ENCODE measurements at regions not wholly inside any gene's neighbourhood (a gene's known extent, or its start where the extent isn't known, plus 50 kb on each side); places are given as distances from the start of the nearest gene placed in this dataset.
A peak's percentile ranks its signal among the peaks of the same experiment; 100 is the strongest.

- DNase-seq, result no peak
These were observed 385.5 kb downstream of the HDGFL1 start for GRCh38 chr6:22954749-22955385.

- no peak for DNase-seq
These were observed 386.8 kb downstream of the HDGFL1 start for GRCh38 chr6:22956029-22956681.

GRCh38 chr6:22958677-22959076, 389.3 kb downstream of the HDGFL1 start:
- DNase-seq, result no peak

GRCh38 chr6:22959571-22959970, 390.2 kb downstream of the HDGFL1 start:
- no peak for DNase-seq

- DNase-seq, result no peak
These were observed 395.0 kb downstream of the HDGFL1 start for GRCh38 chr6:22964334-22964733.

- peak; percentile 4 to 32 for DNase-seq
These were observed 396.5 kb downstream of the HDGFL1 start for GRCh38 chr6:22965889-22966288.

GRCh38 chr6:22966691-22967422, 397.5 kb downstream of the HDGFL1 start:
- DNase-seq, result no peak

GRCh38 chr6:22970004-22970403, 400.6 kb downstream of the HDGFL1 start:
- DNase-seq, result no peak

GRCh38 chr6:22972771-22973170, 403.4 kb downstream of the HDGFL1 start:
- no peak for DNase-seq

GRCh38 chr6:22975079-22975478, 405.7 kb downstream of the HDGFL1 start:
- DNase-seq, result no peak

GRCh38 chr6:22980446-22980845, 411.1 kb downstream of the HDGFL1 start:
- DNase-seq, result no peak

- no peak for DNase-seq
These were observed 432.8 kb downstream of the HDGFL1 start for GRCh38 chr6:23002044-23002619.

- DNase-seq, result no peak
These were observed 434.5 kb downstream of the HDGFL1 start for GRCh38 chr6:23003671-23004467.

GRCh38 chr6:23006656-23007055, 437.3 kb downstream of the HDGFL1 start:
- DNase-seq, result no peak

GRCh38 chr6:23011615-23012014, 442.2 kb downstream of the HDGFL1 start:
- DNase-seq, result no peak

- DNase-seq, result no peak
These were observed 444.4 kb downstream of the HDGFL1 start for GRCh38 chr6:23013776-23014175.

GRCh38 chr6:23016696-23017095, 447.3 kb downstream of the HDGFL1 start:
- no peak for DNase-seq

- DNase-seq, result no peak
These were observed 452.1 kb downstream of the HDGFL1 start for GRCh38 chr6:23021487-23021886.

GRCh38 chr6:23027281-23027680, 457.9 kb downstream of the HDGFL1 start:
- DNase-seq, result no peak

GRCh38 chr6:23031986-23032385, 462.6 kb downstream of the HDGFL1 start:
- no peak for DNase-seq

GRCh38 chr6:23034926-23035325, 465.6 kb downstream of the HDGFL1 start:
- no peak for DNase-seq

GRCh38 chr6:23036406-23036983, 467.1 kb downstream of the HDGFL1 start:
- no peak for DNase-seq

GRCh38 chr6:23040899-23041298, 471.5 kb downstream of the HDGFL1 start:
- DNase-seq, result no peak

Data from Kasumi-1 (cell line).